Activated T-helper 1 cell treated with Interleukin-2 at 50 U/mL for 16 hours (primary cell): ENCODE measurements at regions not wholly inside any gene's neighbourhood (a gene's known extent, or its start where the extent isn't known, plus 50 kb on each side); places are given as distances from the start of the nearest gene placed in this dataset.
"Not testable (repeated sequence)": the region's sequence is repeated elsewhere in the genome, so short reads cannot be mapped to it uniquely, and the experiment has no call there.

ENCODE experiments used
- DNase-seq: peaks from one replicate; pipeline ENCODE4 v3.0.0-alpha.2; 2020; ENCODE audit warnings: low read depth

DNA sequence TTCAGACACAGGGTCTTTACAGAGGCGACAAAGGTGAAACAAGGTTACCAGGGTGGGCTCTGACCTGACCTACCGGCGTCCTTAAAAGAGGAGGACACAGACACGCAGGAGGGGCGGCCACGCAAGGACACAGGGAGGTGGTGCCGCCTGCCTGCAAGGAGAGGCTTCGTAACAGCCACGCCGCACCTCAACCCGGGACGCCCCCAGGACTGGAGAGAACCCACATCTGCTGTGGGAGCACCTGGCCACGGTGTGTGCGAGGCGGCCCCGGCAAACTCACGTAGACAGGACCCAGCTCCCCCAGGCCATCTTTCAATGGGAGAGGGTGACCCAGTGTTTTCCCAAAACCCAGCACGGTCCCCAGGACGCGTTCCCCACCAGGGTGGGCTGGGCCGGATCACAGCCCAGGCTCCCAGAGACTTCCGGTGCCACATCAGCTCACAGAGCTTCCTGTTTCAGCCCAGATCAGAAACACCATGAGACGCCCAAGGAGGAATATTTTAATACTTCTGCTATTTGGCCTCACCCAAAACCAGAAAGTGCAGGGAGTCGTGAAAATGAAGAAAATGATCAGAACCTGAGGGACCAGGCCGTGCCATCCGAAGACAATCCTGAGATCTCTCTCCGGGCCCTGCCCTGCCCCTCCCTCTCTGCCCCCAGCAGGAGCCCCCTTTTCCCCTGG is 5417.4 kb upstream of the TPTE start:
- not testable (repeated sequence) for DNase-seq

DNA sequence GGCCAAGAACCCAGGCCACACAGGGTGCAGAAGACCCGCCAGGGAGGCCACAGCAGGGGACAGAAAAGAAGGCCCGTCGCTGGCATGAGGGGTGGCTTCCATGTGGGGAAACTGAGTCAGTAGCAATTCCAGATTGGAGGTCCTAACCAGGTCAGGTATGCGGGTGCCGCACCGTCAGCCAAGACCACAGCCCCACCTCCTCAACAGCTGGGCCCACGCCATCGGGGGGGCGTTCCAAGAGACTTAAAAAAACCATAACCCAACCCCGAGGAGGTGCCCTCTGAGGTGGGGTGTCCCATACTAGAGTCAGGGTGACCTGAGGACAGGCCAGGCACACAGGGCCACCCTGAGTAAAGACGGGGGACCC is 5416.8 kb upstream of the TPTE start:
- not testable (repeated sequence) for DNase-seq

DNA sequence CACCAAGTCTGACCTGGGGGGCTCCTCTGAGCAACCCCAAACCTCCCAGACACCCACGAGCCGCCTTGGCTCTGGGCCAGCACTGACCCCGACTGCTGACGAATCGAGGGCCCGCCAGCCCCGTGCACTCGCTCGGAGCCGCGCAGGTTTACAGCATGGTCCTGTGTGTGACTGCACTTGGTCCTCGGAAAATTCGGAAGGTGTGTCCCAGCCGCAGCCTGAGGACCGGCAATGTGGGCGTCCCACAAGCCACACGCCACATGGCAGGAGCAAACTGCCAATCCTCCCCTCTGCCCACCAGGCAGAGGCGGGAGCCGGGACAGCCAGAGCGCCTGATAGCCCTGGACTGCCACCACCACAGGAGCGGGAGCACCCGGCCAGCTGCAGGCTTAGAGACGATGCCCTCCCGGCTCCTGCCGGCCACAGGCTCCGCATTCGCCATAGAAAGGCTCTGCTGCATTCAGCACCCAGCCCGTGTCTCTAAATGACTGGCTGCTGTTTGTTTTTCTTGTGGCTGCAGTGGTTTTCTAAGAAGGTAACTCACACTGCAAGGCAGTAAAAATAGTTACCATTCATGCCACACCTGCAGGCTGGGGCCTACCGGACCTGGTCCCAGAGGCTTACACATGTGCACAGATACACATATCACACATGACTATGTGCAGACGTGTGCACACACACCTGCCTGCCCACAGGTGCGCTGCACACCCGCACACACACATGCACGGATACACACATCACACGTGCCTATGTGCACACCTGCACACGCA is 5415.3 kb upstream of the TPTE start:
- not testable (repeated sequence) for DNase-seq

DNA sequence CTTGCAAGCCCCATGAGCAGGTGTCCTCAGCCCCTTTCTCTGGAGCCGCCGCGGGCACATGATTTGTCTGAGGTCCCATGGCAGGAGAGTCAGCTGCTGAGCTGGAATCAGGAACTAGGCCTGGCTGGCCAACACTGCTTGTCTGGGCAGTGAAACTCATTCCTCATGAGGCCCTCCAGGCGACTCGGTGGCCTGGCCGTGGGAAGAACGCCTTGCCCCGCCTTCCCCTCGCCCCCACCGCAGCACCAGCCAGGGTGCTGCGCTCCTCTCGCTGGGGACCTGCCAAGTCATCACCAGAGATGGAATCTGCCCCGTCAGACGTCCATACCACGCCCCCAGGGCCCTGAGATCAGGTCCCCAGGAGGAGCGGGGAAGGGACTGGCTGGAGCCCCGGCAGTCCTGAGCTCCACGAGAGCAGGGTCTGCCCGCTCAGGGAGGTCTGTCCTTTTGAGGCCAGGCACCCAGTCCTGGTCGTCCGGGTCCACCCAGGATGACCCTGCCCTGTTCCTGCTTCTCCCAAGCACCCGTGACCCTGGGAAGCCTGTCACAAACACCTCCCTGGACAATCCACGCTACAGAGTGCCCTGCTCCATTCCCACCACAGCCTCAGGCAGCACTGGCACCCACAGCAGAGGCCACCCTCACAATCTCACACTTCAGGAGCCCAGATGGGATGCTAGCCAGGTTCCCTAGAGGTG is 5414.5 kb upstream of the TPTE start:
- DNase-seq = not testable (repeated sequence)

DNA sequence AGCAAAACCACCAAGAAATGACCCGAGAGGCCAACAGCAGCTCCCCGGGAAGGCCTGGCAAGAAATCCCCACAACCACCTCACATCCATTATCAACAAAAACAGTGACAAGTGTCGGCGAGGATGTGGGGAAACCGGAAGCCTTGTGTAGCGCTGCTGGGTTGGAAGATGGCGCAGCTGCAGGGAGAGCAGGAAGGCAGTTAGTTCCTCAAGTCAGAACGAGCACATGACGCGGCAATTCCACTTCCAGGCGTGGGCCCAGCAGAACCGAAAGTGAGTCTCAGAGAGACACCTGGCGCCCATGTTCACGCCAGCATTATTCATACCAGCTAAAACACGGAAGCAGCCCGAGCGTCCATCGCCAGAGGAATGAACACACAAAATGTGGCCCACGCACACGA is 5413.7 kb upstream of the TPTE start:
- DNase-seq = not testable (repeated sequence)

DNA sequence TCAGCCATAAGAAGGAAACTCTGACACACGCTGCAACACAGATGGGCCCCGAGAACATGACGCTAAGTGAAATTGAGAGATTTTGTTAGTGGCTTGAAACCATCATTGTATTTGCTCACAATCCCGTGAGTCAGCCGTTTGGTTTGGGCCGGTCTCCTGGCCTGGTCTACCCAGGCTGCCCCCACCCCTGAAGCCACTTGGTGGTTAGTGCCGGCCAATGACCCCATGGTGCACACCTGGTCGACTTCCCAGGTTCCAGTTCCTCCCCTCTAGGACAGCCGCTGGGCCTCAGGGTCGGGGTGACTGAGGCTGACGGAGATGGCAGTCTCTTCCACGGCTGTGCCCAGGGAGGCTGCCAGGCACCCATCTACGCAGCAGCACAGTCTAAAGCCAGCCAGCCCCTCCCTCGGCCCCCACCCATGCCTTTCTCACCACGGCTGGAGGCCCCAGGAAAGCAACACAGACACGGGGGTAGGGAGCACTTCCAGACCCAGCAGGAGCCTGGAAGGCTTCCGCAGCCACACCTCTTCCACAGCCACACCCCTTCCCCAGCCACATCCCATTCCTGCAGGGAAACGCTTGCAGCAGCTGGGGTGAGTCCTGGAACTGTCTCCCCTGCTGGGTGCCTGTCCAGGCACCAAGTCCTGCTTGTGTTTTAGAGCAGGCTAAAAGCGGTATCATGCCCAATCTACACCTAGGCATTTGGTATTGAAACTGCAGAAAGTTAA is 5413.2 kb upstream of the TPTE start:
- not testable (repeated sequence) for DNase-seq

DNA sequence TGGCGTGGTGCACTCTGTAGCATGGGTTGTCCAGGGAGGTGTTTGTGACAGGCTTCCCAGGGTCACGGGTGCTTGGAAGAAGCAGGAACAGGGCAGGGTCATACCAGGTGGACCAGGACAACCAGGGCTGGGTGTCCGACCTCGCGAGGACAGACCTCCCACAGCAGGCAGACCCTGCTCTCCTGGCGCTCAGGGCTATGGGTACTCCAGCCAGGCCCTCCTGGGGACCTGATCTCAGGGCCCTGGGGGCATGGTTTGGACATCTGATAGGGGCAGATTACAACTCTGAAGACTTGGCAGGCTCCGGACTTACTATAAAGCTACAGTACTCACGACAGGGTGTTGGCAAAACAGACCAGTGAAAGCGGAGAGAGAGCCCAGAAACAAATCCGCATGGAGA is 5410.2 kb upstream of the TPTE start:
- not testable (repeated sequence) for DNase-seq

DNA sequence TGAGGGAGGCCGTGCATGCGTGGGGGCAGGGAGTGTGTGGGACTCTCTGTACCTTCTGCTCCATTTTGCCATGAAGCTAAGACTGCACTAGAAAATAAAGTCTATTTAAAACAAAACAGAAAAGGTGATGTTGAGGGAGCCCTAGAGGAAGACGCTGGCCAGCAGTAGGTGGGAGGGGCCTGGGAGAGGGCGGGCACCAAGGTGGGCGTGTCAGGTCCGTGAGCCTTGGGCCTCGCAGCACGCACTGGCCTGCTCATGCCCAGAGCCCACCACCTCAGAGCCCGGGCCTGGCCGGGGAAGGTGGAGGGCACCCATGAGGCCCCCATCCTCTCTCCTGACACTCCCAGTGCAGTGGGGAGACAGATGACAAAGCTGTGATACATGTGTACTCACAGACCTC is 5408.3 kb upstream of the TPTE start:
- DNase-seq = not testable (repeated sequence)

DNA sequence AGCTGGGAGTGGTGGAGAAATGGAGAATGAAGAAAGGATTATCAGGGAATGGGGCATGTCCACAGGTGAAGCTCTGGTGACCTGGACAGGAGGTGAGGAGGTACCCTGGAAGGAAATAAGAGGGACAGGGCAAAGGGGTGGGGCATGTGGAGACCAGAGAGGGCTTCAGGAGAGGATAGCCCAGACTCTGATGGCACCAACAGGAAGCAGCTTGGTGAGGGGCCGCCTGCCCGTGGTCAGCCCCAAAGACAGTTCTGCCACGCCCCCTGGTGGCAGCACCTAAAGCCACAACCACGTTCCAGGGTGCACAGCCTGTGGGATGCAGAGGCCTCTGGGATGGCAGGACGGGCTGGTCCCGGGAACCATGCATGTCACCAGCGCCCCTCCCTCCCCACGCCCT is 5406.9 kb upstream of the TPTE start:
- DNase-seq = not testable (repeated sequence)

DNA sequence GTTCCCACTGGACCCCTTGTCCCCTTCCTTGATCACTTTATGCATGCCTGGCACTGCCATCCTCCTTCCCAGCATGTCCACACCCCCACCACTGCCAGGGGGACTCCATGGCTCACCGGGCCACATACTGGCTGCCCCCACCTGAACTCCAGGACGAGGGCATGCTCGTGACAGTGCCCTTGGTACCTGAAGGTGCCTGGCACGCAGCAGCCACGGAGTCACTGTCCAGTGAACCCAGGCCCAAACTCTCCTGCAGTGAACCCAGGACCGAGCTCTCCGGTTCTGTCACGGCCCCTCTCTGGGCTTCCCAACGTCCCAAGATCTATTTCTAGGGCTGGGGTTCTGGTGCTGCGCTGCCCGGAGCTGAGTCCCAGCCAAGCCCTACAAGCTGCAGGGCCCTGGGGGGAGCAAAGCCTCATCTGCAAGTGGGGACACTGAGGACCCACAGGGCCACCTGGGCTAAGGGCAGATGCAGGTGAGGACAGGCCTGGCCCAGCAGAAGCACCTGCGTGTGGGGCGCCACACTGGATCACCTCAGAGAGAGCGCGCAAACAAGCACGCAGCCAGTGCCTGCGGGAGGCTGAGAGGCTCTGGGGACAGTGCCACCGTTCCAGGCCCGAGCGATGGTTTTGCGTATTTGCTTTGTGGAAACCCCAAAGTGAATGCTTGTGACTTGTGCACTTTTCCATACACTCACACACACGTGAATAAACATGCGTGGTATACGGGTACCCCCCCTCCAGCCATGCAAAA is 5406.3 kb upstream of the TPTE start:
- DNase-seq = not testable (repeated sequence)

DNA sequence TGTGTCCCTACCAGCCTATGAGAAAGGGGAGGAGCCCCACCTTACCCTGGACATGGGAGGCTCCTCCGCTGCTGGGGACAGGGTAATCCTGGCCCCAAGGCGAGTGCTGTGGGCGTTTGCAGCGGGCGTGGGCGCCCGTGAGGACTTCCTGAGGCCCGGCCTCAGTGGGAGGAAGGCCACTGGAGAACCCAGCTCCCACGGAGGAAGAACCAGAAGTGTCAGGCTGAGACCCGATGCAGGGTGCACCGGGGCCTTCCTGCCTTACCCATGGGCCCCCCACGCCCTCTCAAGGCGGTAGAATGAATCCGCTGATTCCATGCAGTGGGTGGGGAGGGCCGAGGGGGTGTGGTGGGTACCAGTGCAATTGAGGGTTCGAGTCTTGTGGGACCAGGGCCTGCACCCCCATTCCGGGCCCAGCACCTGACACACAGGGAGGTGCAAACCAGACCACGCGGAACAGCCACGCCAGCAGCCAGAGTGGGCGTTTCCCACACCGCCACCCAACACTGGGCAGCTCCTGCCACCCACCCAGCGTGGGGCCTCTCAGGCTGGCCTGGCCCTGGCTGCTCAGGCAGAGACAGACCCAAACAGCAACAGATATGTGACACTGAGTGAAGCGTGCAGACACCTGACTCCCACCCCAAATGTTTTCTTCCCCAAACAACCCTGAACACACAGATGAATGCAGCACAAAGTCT is 5405.6 kb upstream of the TPTE start:
- not testable (repeated sequence) for DNase-seq

DNA sequence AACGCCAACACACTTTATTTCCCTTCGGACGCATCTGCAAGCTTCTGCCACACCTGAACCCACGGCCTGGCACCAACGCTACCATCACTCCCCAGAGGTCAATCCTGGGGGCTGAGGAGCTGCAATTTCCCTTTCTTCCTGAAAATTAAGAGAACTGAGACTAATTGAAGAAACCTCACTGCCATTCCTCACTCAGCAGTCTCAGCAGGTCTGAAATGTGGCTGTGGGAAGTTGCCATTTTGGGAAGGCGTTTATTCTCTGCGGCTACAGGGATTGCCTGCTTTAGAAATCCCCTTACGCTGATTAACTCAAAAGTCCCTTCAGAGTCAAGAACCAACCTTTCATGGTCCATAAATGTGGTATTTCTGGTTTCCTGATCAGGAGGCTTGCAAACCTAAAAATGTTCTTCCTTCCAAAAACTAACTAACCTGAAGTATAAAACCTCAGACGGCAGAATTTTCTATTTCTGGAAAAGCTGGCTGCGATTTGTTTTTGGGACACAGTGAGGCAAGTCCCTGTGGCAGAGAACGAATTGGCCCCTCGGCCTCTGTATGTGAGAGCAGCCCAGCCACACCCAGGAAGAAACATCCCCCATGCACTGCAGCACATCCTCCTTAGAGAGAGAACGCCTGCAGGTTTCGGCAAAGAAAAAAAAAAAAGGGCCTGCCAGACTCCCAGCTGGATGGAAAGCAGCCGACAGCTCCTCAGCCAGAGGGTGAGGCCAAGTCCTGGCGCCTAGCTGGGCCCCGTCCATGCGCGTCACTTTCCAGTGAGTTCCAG is 5404.8 kb upstream of the TPTE start:
- not testable (repeated sequence) for DNase-seq

DNA sequence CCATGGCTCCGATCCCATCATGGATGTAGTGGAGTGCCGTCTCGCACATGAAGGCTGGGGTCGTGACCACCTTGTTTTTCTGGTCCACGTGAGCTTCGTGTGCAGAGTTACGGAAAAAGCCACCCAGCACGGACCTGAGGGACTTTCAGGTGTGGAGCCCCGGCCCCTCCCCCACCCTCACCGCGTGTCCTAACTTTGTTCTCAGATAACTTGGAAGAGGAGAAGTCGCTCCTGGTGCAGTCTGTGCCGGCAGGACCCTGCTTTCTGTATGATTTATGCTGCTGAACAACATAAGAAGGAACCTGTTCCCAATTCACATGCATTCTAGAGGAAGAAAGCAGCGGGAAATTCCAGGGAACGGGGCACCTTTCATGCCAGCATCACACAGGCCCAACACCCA is 5404.2 kb upstream of the TPTE start:
- DNase-seq = not testable (repeated sequence)

DNA sequence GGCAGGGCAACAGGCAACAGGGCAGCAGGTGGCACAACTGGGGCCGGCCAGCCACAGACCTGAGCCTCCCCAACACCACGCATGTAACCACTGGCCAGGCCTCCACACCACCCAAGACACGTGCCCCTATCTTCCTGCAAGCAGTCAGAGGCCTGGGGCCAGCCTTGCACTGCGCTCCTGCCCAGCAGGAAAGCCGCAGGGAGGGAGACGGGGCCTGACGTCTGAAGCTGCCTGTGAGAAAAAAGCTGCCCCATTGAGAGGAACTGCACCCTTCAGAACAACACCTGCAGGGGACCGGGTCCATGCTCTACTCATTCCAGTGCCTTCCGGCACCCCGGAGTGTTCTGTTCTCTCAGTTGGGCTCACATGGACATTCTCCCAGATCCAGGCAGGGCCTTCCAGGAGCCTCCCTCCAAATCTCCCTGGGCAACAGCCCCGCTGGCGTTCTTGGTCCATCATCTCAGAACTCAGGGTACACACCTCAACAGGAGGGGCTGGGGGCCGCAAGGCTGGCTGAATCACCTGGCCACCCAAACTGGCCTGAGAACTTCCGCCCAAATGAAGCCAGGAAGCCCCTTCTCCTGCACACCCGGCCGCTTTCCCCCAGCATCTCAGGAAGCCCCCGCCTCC is 5403.6 kb upstream of the TPTE start:
- DNase-seq = not testable (repeated sequence)

DNA sequence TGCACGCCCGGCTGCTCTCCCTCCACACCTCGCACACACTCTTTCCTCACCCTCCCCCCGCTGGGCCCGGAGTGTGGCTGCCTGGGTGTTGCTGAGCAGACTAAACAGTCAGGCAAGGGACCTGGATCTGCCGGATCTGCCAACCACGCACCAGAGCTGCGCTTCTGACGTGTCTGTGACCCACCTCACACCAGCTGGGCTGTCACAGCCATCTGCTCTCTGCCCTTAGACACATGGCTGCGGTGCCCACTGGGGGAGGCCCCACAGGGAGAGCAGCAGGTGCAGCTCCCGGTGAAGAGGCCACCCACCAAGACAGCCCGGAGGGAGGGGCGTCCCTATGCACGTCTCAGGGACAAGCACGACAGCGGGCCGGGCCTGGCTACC is 5403.1 kb upstream of the TPTE start:
- DNase-seq = not testable (repeated sequence)

DNA sequence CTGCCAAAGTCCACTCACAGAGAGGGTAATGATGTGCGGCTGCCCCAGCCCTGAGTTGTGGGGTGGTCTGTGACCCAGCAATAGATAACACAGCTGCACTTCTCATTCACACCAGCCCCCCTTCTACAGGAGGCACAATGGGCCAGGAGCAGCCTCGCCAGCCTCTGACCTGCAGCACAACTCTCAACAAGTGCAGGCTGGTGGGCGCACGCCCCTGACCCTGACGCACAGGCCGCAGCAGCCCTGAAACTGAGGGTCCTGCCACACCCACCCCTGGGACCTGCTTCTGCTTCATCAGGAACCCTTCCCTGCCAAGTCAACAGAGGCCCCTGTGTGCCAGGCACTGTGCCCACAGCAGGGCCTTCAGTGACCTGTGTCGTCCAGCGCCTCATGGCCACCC is 5402.2 kb upstream of the TPTE start:
- not testable (repeated sequence) for DNase-seq

DNA sequence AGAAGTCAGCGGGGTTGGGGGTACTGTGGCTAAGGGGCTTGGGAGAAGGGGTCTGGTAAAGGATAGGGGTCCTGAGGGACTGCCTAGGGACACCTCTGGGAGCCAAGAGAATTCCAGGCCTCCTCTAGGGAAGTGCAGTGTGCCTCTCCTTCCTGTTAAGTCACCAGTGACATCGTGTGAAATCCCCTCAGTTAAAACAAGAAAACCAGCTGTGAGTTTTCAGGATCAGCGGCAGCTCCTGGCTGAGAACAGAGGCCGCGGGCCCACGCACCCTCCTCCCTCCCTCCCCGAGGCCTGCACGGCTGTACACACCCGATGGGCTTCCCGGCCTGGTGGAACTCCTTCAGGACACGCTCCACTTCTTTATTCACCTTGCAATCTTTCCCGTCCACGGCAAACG is 5400.0 kb upstream of the TPTE start:
- DNase-seq = not testable (repeated sequence)

DNA sequence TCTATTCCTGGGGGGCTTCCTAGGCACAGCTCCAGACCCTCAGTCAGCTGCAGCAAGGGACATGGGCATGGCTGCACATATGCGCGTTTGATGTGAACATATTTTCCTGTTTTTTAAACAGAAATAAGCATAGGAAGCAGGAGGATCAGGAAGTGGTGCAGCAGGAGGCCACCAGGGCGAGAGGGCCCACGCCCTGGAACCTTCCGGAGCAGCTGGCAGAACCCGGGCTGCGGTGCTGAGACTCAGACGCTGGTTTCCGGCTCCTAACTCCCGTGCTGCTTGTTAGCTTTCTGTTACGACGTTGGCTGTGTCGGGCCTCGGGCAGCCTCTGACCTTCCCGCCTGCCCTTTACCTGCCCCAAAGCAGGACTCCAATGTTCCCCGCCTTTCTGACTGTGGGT is 5399.5 kb upstream of the TPTE start:
- DNase-seq = not testable (repeated sequence)

DNA sequence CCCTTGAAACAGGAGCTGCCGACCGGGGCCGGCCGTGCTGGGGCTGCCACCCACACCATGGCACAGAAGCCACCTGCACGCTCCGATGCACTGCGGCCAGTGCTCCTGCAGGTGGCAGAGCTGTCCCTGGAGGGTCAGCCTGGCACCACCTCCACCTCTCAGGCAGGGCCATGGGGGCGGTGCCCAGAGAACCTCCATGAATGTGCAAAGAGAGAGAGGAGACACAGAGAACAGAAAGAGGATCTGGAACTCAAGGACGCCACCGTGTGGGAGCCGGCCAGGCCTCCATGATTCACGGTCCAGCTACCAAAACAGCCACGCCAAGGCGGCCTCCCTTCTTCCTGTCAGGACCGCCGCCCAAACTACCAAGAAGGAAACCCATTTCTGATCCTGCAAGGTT is 5397.7 kb upstream of the TPTE start:
- peak; percentile 56 for DNase-seq

DNA sequence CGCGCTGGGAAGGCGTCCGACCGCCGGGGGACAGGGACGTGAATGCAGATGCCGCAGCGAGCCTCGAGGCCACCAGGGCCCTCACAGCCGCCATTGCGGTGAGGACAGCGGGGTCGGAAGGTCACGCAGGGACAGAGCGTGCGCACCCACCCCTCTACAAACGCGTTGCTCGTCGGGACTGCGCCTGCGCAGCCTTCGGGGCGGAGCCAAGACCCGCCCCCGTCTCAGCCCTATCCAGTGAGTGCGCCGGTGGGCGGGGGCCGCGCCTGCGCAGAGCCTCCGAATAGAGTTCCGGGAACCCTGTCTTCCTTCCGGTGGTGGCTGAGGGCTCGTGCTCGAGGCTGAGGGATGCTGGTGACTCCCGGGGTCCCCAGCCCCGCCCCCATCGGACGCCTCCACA is 5393.1 kb upstream of the TPTE start:
- DNase-seq = peak; percentile 95
